Fibroblast of lung (primary cell): ENCODE measurements at regions not wholly inside any gene's neighbourhood (a gene's known extent, or its start where the extent isn't known, plus 50 kb on each side); places are given as distances from the start of the nearest gene placed in this dataset.

Source experiments
- DNase-seq, 2 donors: peaks; one replicate each; pipeline versions ENCODE4 v3.0.0 to v3.0.0-alpha.2; 2010; ENCODE audit warnings: low read depth in 2 of 2
- H2AFZ ChIP-seq: 2 replicates; pipeline ENCODE4 v1.5.1; 2012; ENCODE audit warnings: low read length, control low read depth, inconsistent platforms
- H3K27ac ChIP-seq: 2 replicates; pipeline ENCODE4 v1.5.1; 2011; ENCODE audit warnings: low read length, control low read depth; ENCODE audit not compliant: insufficient read depth
- H3K27me3 ChIP-seq: 2 replicates; pipeline ENCODE4 v1.5.1; 2011; ENCODE audit warnings: mild to moderate bottlenecking, low read length; ENCODE audit not compliant: control insufficient read depth, insufficient read depth
- H3K36me3 ChIP-seq: 2 replicates; pipeline ENCODE4 v1.5.1; 2011; ENCODE audit warnings: low read length; ENCODE audit not compliant: control insufficient read depth, insufficient read depth
- H3K4me1 ChIP-seq: 2 replicates; pipeline ENCODE4 v1.5.1; 2011; ENCODE audit warnings: low read length; ENCODE audit not compliant: control insufficient read depth, insufficient read depth; ENCODE audit errors: extremely low read depth
- H3K4me2 ChIP-seq: 2 replicates; pipeline ENCODE4 v1.5.1; 2011; ENCODE audit warnings: low read length, control low read depth; ENCODE audit not compliant: insufficient read depth; ENCODE audit errors: extremely low read depth
- H3K4me3 ChIP-seq, 4 experiments: fragments of 200-600 bp in 1 of 4; sonication (generic) in 1 of 4; replicated peaks in 1 of 4; 2 replicates each; pipeline ENCODE4 v1.5.1; 2011 to 2016; ENCODE audit warnings: low read length in 4 of 4, low read depth in 3 of 4, mild to moderate bottlenecking in 3 of 4, control low read depth in 2 of 4, inconsistent platforms in 1 of 4, mixed read lengths in 1 of 4; ENCODE audit not compliant: insufficient read depth in 1 of 4; ENCODE audit errors: control extremely low read depth in 1 of 4
- H3K79me2 ChIP-seq: 2 replicates; pipeline ENCODE4 v1.5.1; 2012; ENCODE audit warnings: mild to moderate bottlenecking, low read length, inconsistent platforms; ENCODE audit not compliant: control insufficient read depth, insufficient read depth
- H3K9ac ChIP-seq: 2 replicates; pipeline ENCODE4 v1.5.1; 2011; ENCODE audit warnings: mild to moderate bottlenecking, low read length, control low read depth; ENCODE audit not compliant: insufficient read depth
- H3K9me3 ChIP-seq: 2 replicates; pipeline ENCODE4 v1.5.1; 2012; ENCODE audit warnings: low read depth, low read length; ENCODE audit not compliant: control insufficient read depth, insufficient read depth
- H4K20me1 ChIP-seq: 2 replicates; pipeline ENCODE4 v1.5.1; 2011; ENCODE audit warnings: low read length; ENCODE audit not compliant: control insufficient read depth, insufficient read depth; ENCODE audit errors: extremely low read depth
- EZH2 ChIP-seq: IDR thresholded peaks from 2 replicates; pipeline ENCODE4 v1.5.1; 2012; ENCODE audit warnings: low read length, control low read depth, mild to moderate bottlenecking; ENCODE audit errors: missing control alignments
- TF ChIP-seq, protein P1 (sequence below), 2 donors: IDR thresholded peaks in 1 of 2; conservative IDR thresholded peaks in 1 of 2; 1 replicate in 1 of 2; 2 replicates in 1 of 2; pipeline ENCODE4 v1.5.1; 2011 to 2012; ENCODE audit warnings: low read length in 2 of 2, control low read depth in 1 of 2, inconsistent platforms in 1 of 2, low read depth in 1 of 2, mild to moderate bottlenecking in 1 of 2

DNA sequence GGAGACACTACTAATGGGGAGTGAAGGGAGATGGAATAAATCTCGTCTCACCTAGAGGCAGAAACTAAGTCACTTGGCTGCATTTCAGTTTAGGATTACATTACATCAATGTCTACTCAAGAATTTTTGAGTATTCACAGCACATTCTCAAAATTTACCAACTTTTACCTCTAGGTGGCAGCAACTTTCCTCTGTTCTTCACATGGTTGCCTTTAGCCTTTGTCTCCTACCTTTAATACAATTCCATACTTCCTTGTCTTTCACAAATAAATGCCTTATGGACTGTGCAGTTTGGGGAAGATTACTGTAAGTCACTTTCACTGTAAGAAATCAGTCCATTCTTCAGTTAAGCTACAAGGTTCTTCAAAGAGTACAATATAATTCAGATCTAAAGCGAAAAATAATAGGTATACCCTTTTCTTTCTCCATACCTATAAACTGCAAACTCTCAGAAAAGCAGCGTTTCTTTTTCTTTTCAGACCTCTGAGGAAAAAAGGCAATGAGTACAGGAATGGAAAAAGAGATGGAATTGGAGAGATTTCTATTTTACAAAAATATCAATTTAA is 379.4 kb downstream of the KLF12 start:
- Histone ChIP-seq H2AFZ (no peak overlapping the region), H3K4me3 (no peak overlapping the region), H3K4me1 (no peaks in the 10 kb centered on the region), H3K9me3 (no peaks in the 10 kb centered on the region), H3K79me2 (no peaks in the 10 kb centered on the region), H3K36me3 (no peaks in the 10 kb centered on the region), H3K27me3 (no peaks in the 10 kb centered on the region), H4K20me1 (no peaks in the 10 kb centered on the region), H3K4me2 (no peak overlapping the region), H3K9ac (no peak overlapping the region), H3K27ac (no peak overlapping the region)
- peak; percentile 56 to 73 for DNase-seq
- TF ChIP-seq, protein P1, sequence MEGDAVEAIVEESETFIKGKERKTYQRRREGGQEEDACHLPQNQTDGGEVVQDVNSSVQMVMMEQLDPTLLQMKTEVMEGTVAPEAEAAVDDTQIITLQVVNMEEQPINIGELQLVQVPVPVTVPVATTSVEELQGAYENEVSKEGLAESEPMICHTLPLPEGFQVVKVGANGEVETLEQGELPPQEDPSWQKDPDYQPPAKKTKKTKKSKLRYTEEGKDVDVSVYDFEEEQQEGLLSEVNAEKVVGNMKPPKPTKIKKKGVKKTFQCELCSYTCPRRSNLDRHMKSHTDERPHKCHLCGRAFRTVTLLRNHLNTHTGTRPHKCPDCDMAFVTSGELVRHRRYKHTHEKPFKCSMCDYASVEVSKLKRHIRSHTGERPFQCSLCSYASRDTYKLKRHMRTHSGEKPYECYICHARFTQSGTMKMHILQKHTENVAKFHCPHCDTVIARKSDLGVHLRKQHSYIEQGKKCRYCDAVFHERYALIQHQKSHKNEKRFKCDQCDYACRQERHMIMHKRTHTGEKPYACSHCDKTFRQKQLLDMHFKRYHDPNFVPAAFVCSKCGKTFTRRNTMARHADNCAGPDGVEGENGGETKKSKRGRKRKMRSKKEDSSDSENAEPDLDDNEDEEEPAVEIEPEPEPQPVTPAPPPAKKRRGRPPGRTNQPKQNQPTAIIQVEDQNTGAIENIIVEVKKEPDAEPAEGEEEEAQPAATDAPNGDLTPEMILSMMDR (conservative IDR thresholded peaks at IDR 0.05 in 1 of 2, IDR thresholded peaks at IDR 0.05 in 1 of 2; ENCODE audit: low read depth in 1 of 2, low read length in 2 of 2), result peak; percentile 65 to 66
- TF ChIP-seq EZH2, result no peak

DNA sequence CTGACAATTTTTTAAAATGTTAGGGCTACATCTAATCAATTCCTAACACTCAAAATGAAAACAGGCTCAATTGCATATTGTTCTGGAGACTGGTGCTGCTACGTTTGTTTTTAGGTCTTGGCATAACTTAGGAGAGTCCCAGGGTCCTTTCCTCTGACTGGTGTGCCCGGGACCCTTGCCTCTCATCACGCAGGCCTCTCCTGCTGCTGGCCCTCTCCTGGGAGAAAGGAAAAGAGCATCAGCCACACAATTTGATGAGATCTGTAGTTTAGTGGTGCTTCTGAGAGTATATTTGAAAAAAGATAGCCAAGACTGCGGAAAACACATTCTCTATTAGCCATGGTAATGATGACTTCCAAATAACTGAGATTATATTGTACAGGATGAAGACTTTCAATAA is 380.0 kb downstream of the KLF12 start:
- no peaks in the 10 kb centered on the region for H3K79me2 ChIP-seq
- TF ChIP-seq EZH2, result no peak
- TF ChIP-seq, protein P1 (conservative IDR thresholded peaks at IDR 0.05 in 1 of 2, IDR thresholded peaks at IDR 0.05 in 1 of 2; ENCODE audit: low read depth in 1 of 2, low read length in 2 of 2), result no peak
- no peak overlapping the region for H3K27ac ChIP-seq
- H3K4me2 ChIP-seq, result no peak overlapping the region
- H3K9ac ChIP-seq, result no peak overlapping the region
- no peaks in the 10 kb centered on the region for H3K4me1 ChIP-seq
- no peaks in the 10 kb centered on the region for H3K36me3 ChIP-seq
- H4K20me1 ChIP-seq, result no peaks in the 10 kb centered on the region
- no peaks in the 10 kb centered on the region for H3K9me3 ChIP-seq
- no peak overlapping the region for H2AFZ ChIP-seq
- H3K27me3 ChIP-seq, result no peaks in the 10 kb centered on the region
- no peak for DNase-seq
- no peak overlapping the region for H3K4me3 ChIP-seq

DNA sequence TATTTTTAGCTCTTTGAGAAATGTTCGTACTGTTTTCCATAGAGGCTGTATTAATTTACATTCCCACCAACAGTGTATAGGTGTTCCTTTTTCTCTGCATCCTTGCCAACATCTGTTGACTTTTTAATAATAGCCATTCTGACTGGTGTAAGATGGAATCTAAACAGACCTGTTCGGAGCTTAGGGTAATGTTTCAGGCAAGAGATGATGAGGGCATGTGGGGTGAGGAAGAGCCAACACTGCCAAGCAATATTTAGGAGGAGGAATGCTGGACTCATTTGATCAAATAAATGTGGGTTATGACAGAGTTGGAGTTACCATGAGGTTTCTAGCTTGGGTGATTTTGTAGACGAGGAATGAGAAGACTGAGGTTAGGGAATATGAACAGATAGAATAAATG is 382.9 kb downstream of the KLF12 start:
- Histone ChIP-seq H3K9ac (no peak overlapping the region), H3K27me3 (no peaks in the 10 kb centered on the region), H3K79me2 (no peaks in the 10 kb centered on the region), H2AFZ (no peak overlapping the region), H4K20me1 (no peaks in the 10 kb centered on the region), H3K4me3 (no peak overlapping the region), H3K36me3 (no peaks in the 10 kb centered on the region), H3K4me1 (no peaks in the 10 kb centered on the region), H3K4me2 (no peak overlapping the region), H3K27ac (no peak overlapping the region), H3K9me3 (no peaks in the 10 kb centered on the region)
- TF ChIP-seq, protein P1 (conservative IDR thresholded peaks at IDR 0.05 in 1 of 2, IDR thresholded peaks at IDR 0.05 in 1 of 2; ENCODE audit: low read depth in 1 of 2, low read length in 2 of 2), result no peak
- no peak for TF ChIP-seq EZH2
- DNase-seq, result no peak
